Vagina (tissue), 2 donors: ENCODE measurements at regions not wholly inside any gene's neighbourhood (a gene's known extent, or its start where the extent isn't known, plus 50 kb on each side); places are given as distances from the start of the nearest gene placed in this dataset.
A peak's percentile ranks its signal among the peaks of the same experiment; 100 is the strongest.
"Not testable (repeated sequence)": the region's sequence is repeated elsewhere in the genome, so short reads cannot be mapped to it uniquely, and the experiment has no call there.

Experiments
- DNase-seq, 2 donors: peaks; one replicate each; pipeline ENCODE4 v3.0.0-alpha.2; 2017; ENCODE audit errors: extremely low spot score in 2 of 2
- H3K27ac ChIP-seq: fragments of 200-600 bp; sonication (generic); one replicate; pipeline ENCODE4 v1.5.1; 2019
- H3K27me3 ChIP-seq: fragments of 200-600 bp; sonication (generic); one replicate; pipeline ENCODE4 v1.5.1; 2019
- H3K36me3 ChIP-seq, 2 donors: fragments of 200-600 bp; sonication (generic); one replicate each; pipeline ENCODE4 v1.5.1; 2017 to 2019
- H3K4me1 ChIP-seq: fragments of 200-600 bp; sonication (generic); one replicate; pipeline ENCODE4 v1.5.1; 2019
- H3K4me3 ChIP-seq, 2 donors: fragments of 200-600 bp; sonication (generic); 1 replicate in 1 of 2; 2 replicates in 1 of 2; pipeline ENCODE4 v1.5.1; 2016 to 2019
- H3K9me3 ChIP-seq: fragments of 200-600 bp; sonication (generic); one replicate; pipeline ENCODE4 v1.5.1; 2019
- POLR2A ChIP-seq, 2 donors: fragments of 450-650 bp; IDR thresholded peaks; one replicate each; pipeline ENCODE4 v1.6.1; 2017; ENCODE audit warnings: antibody characterized with exemption in 2 of 2, mild to moderate bottlenecking in 2 of 2, moderate library complexity in 2 of 2
- POLR2AphosphoS5 ChIP-seq, 2 donors: sonication (generic); formaldehyde crosslinking; IDR thresholded peaks; one replicate each; pipeline ENCODE4 v1.9.0; 2017; ENCODE audit warnings: antibody characterized with exemption in 2 of 2, mild to moderate bottlenecking in 2 of 2, low read depth in 1 of 2; ENCODE audit not compliant: insufficient read depth in 1 of 2
- intact Hi-C: fragments of 100-400 bp; cut with DNase I; formaldehyde crosslinking; loops from one replicate; pipeline ENCODE4 v1.15.1; 2023
- TF ChIP-seq, protein P1 (sequence below), 3 experiments: fragments of 450-650 bp in 2 of 3; fragments of 200-600 bp in 1 of 3; sonication (generic) in 1 of 3; IDR thresholded peaks; one replicate each; pipeline ENCODE4 v1.5.1; 2017 to 2019; ENCODE audit warnings: antibody characterized with exemption in 3 of 3, mild to moderate bottlenecking in 2 of 3, moderate library complexity in 2 of 3

DNA sequence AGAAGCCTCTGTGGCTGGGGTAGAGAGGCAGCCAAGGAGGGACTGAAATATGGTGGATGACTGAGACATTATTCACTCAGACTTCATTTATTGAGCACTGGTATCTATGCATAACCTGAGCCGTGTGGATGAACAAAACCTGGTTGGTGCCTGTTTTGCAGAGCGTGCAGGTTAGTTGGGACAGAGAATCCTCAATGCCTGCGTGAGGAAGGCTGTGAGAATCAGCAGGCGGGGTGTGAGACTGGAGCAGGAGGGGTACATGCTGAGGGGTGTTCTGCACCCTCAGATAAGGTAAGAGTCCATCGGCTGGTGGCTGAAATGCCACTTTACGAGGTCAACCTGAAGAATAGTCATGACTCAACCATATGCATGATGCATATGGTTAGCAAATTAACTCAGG, 271.6 kb downstream of the MED10 start:
- peak in 1 of 2 donors; percentile 56 for DNase-seq
- intact Hi-C loops: no loop called here

DNA sequence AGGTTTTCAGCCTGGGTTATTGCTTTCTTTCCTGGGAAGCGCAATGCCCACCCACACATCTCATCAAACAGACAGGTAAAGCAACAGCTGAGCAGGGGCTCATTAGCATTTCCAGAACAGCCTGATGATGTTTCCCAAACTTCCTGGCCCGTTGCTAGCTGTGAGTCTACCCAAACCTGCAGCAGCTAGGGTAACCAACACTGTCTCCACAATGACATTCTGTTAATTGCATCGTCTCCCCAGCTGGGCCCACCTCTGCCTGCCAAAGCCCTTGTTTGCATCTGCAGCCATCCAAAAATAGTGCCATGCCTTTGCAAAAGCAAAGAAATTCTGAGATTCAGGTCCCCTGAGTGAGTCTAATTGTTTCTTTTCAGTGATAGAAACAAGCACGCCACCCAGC, 273.0 kb downstream of the MED10 start:
- TF ChIP-seq POLR2A (IDR thresholded peaks at IDR 0.05) (no peak), POLR2AphosphoS5 (IDR thresholded peaks at IDR 0.05; ENCODE audit: insufficient read depth in 1 of 2, low read depth in 1 of 2) (no peak)
- TF ChIP-seq, protein P1, sequence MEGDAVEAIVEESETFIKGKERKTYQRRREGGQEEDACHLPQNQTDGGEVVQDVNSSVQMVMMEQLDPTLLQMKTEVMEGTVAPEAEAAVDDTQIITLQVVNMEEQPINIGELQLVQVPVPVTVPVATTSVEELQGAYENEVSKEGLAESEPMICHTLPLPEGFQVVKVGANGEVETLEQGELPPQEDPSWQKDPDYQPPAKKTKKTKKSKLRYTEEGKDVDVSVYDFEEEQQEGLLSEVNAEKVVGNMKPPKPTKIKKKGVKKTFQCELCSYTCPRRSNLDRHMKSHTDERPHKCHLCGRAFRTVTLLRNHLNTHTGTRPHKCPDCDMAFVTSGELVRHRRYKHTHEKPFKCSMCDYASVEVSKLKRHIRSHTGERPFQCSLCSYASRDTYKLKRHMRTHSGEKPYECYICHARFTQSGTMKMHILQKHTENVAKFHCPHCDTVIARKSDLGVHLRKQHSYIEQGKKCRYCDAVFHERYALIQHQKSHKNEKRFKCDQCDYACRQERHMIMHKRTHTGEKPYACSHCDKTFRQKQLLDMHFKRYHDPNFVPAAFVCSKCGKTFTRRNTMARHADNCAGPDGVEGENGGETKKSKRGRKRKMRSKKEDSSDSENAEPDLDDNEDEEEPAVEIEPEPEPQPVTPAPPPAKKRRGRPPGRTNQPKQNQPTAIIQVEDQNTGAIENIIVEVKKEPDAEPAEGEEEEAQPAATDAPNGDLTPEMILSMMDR (IDR thresholded peaks at IDR 0.05): no peak
- H3K27ac ChIP-seq: no peak overlapping the region
- H3K36me3 ChIP-seq: no peaks in the 10 kb centered on the region
- no peaks in the 10 kb centered on the region for H3K9me3 ChIP-seq
- no peak overlapping the region for H3K4me3 ChIP-seq
- peak in 1 of 2 donors; percentile 37 for DNase-seq
- intact Hi-C loops: no loop called here
- H3K4me1 ChIP-seq: no peaks in the 10 kb centered on the region
- H3K27me3 ChIP-seq: no peaks in the 10 kb centered on the region

More for the DNA sequence above, 271.6 kb downstream of the MED10 start:
- no peaks in the 10 kb centered on the region for H3K9me3 ChIP-seq
- no peaks in the 10 kb centered on the region for H3K36me3 ChIP-seq
- H3K27ac ChIP-seq: no peak overlapping the region
- no peaks in the 10 kb centered on the region for H3K27me3 ChIP-seq
- TF ChIP-seq, protein P1 (IDR thresholded peaks at IDR 0.05): no peak
- TF ChIP-seq POLR2AphosphoS5 (IDR thresholded peaks at IDR 0.05; ENCODE audit: insufficient read depth in 1 of 2, low read depth in 1 of 2) (no peak), POLR2A (IDR thresholded peaks at IDR 0.05) (no peak)
- no peak overlapping the region for H3K4me3 ChIP-seq
- H3K4me1 ChIP-seq: no peaks in the 10 kb centered on the region

DNA sequence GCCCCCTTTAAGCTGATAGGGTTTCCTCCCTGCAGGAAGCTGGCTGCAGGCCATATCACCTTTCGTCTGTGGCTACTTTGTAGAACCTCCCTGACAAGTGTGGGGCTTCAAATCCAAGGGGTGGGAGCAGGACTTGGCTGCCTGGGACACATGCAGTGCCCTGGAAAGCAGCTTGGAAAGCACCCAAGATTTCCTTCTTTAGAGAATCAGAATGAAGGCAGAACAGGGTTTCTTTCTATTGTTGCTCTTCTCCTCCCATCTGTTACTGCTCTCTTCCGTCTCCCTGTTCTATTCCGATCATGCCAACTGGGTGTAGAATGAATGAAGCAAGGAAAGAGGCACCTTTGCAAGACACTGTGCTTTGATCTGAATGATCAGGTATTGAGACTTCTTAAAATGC, 282.2 kb downstream of the MED10 start:
- Histone ChIP-seq H3K4me1 (no peaks in the 10 kb centered on the region), H3K4me3 (no peak overlapping the region), H3K36me3 (no peaks in the 10 kb centered on the region), H3K27ac (no peak overlapping the region), H3K9me3 (no peaks in the 10 kb centered on the region), H3K27me3 (no peaks in the 10 kb centered on the region)
- intact Hi-C loops: no loop called here
- no peak for TF ChIP-seq POLR2AphosphoS5 (IDR thresholded peaks at IDR 0.05; ENCODE audit: insufficient read depth in 1 of 2, low read depth in 1 of 2)
- TF ChIP-seq, protein P1 (IDR thresholded peaks at IDR 0.05): no peak
- no peak for DNase-seq

DNA sequence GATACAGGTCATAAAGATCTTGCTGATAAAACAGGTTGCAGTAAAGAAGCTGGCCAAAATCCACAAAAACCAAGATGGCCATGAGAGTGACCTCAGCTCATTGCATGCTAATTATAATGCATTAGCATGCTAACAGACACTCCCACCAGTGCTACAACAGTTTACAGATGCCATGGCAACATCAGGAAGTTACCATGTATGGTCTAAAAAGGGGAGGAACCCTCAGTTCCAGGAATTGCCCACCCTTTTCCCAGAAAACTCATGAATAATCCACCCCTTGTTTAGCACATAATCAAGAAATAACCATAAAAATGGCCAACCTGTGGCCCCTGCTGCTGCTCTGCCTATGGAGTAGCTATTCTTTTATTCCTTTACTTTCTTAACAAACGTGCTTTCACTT, 284.2 kb downstream of the MED10 start:
- H3K9me3 ChIP-seq, H3K27ac ChIP-seq, DNase-seq, H3K36me3 ChIP-seq, H3K4me1 ChIP-seq, intact Hi-C loops, H3K4me3 ChIP-seq, H3K27me3 ChIP-seq: not testable (repeated sequence)

DNA sequence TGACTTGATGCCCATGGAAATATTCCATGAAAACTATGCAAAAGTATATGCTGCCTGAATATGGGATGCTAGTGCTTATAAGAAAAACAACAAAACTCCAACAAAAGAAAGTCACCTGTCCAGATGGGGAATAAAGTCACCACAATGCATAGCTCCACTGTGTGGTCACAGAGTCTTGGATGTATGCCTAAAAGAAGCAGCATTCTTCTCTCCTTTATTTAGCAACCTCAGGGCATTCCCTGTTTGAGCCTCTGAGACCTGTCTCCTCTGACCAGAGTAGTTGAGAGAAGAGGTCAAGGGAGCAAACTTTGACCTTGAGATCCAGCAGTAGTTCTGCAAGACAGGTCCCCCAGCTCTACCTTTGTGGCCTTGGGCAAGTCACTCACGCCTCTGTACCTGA, 287.5 kb downstream of the MED10 start:
- no peaks in the 10 kb centered on the region for H3K27me3 ChIP-seq
- no peak for DNase-seq

More for the DNA sequence above, 287.5 kb downstream of the MED10 start:
- no peak overlapping the region for H3K27ac ChIP-seq
- no peaks in the 10 kb centered on the region for H3K9me3 ChIP-seq
- no peak overlapping the region for H3K4me3 ChIP-seq
- no peaks in the 10 kb centered on the region for H3K36me3 ChIP-seq
- H3K4me1 ChIP-seq: no peaks in the 10 kb centered on the region
- TF ChIP-seq, protein P1 (IDR thresholded peaks at IDR 0.05): no peak
- intact Hi-C loops: no loop called here
